IMR-90 (cell line): ENCODE measurements at regions not wholly inside any gene's neighbourhood (a gene's known extent, or its start where the extent isn't known, plus 50 kb on each side); places are given as distances from the start of the nearest gene placed in this dataset.

Source experiments
- ATAC-seq: fragments of 200-7000 bp; cut with Tn5 transposase; 2 replicates; pipeline ENCODE4 v1.9.1; 2020; ENCODE audit warnings: low read depth, mild to moderate bottlenecking, moderate library complexity
- BruUV-seq: library from RNA; stranded (reverse); fragments of 400-500 nt; replicated peaks from 2 replicates; lab custom pipeline; 2021; lab: Mats Ljungman, UMichigan
- CTCF ChIA-PET: fragments of 300-600 bp; formaldehyde crosslinking; extraction: SDS; loops from one replicate; lab custom pipeline; 2021; ENCODE audit warnings: antibody characterized with exemption; lab: Yijun Ruan, JAX
- POLR2A ChIA-PET: fragments of 300-600 bp; sonication (Branson Sonifier 250); formaldehyde crosslinking; loops from one replicate; lab custom pipeline; 2022; ENCODE audit warnings: antibody characterized with exemption; ENCODE audit not compliant: unreplicated experiment; lab: Charles Lee
- DNase-seq: peaks from one replicate; pipeline ENCODE4 v3.0.0; 2013
- H2AFZ ChIP-seq: replicated peaks from 2 replicates; pipeline ENCODE3; 2013; ENCODE audit warnings: low read length, mild to moderate bottlenecking; ENCODE audit not compliant: poor library complexity
- H2AK5ac ChIP-seq: 2 replicates; pipeline ENCODE4 v1.6.1; 2013; ENCODE audit warnings: low read depth, low read length, inconsistent platforms
- H2AK9ac ChIP-seq: replicated peaks from 2 replicates; pipeline ENCODE3; 2013; ENCODE audit warnings: mild to moderate bottlenecking, low read depth, low read length, moderate library complexity; ENCODE audit not compliant: poor library complexity
- H2BK120ac ChIP-seq: 2 replicates; pipeline ENCODE4 v1.6.1; 2013; ENCODE audit warnings: low read depth, low read length, inconsistent platforms
- H2BK15ac ChIP-seq: 3 replicates; pipeline ENCODE4 v1.6.1; 2013; ENCODE audit warnings: low read depth, low read length, inconsistent platforms
- H2BK20ac ChIP-seq: 2 replicates; pipeline ENCODE4 v1.6.1; 2013; ENCODE audit warnings: low read depth, mild to moderate bottlenecking, inconsistent platforms, low read length, moderate library complexity
- H2BK5ac ChIP-seq: 2 replicates; pipeline ENCODE4 v1.6.1; 2013; ENCODE audit warnings: mild to moderate bottlenecking, low read depth, low read length, inconsistent platforms; ENCODE audit not compliant: poor library complexity, severe bottlenecking
- H3K14ac ChIP-seq: replicated peaks from 2 replicates; pipeline ENCODE4 v1.6.1; 2013; ENCODE audit warnings: low read depth, low read length, inconsistent platforms
- H3K18ac ChIP-seq: 2 replicates; pipeline ENCODE4 v1.6.1; 2013; ENCODE audit warnings: low read depth, low read length, control low read depth
- H3K23ac ChIP-seq: 2 replicates; pipeline ENCODE4 v1.6.1; 2013; ENCODE audit warnings: low read depth, low read length, inconsistent platforms
- H3K27ac ChIP-seq: 2 replicates; pipeline ENCODE4 v1.5.1; 2013; ENCODE audit warnings: mild to moderate bottlenecking, control low read depth, low read length; ENCODE audit not compliant: insufficient read depth
- H3K27me3 ChIP-seq: 2 replicates; pipeline ENCODE4 v1.6.1; 2013; ENCODE audit warnings: low read length; ENCODE audit not compliant: control insufficient read depth, insufficient read depth
- H3K36me3 ChIP-seq: 2 replicates; pipeline ENCODE4 v1.6.1; 2013; ENCODE audit warnings: low read length, mixed read lengths; ENCODE audit not compliant: control insufficient read depth, insufficient read depth
- H3K4ac ChIP-seq: 2 replicates; pipeline ENCODE4 v1.6.1; 2013; ENCODE audit warnings: low read depth, low read length, inconsistent platforms
- H3K4me1 ChIP-seq: 2 replicates; pipeline ENCODE4 v1.6.1; 2013; ENCODE audit warnings: low read length, mixed read lengths; ENCODE audit not compliant: control insufficient read depth, insufficient read depth
- H3K4me2 ChIP-seq: 2 replicates; pipeline ENCODE4 v1.6.1; 2013; ENCODE audit warnings: low read depth, mild to moderate bottlenecking, control low read depth, low read length, moderate library complexity
- H3K4me3 ChIP-seq: 2 replicates; pipeline ENCODE4 v1.5.1; 2013; ENCODE audit warnings: low read depth, mild to moderate bottlenecking, control low read depth, low read length, moderate library complexity; ENCODE audit not compliant: insufficient read depth
- H3K56ac ChIP-seq: 2 replicates; pipeline ENCODE4 v1.6.1; 2013; ENCODE audit warnings: low read length, inconsistent platforms; ENCODE audit not compliant: insufficient read depth; ENCODE audit errors: extremely low read depth
- H3K79me1 ChIP-seq, 2 experiments: 2 replicates each; pipeline ENCODE4 v1.6.1; 2013; ENCODE audit warnings: low read length in 2 of 2, inconsistent platforms in 1 of 2, low read depth in 1 of 2
- H3K9ac ChIP-seq: 2 replicates; pipeline ENCODE4 v1.6.1; 2013; ENCODE audit warnings: low read depth, low read length, control low read depth
- H3K9me1 ChIP-seq: 2 replicates; pipeline ENCODE4 v1.6.1; 2013; ENCODE audit warnings: low read length, inconsistent platforms; ENCODE audit not compliant: insufficient read depth
- H3K9me3 ChIP-seq: 2 replicates; pipeline ENCODE4 v1.6.1; 2013; ENCODE audit warnings: low read length; ENCODE audit not compliant: control insufficient read depth, insufficient read depth
- H4K20me1 ChIP-seq: 2 replicates; pipeline ENCODE4 v1.6.1; 2013; ENCODE audit warnings: low read length, inconsistent platforms; ENCODE audit not compliant: insufficient read depth
- H4K5ac ChIP-seq: 2 replicates; pipeline ENCODE4 v1.6.1; 2013; ENCODE audit warnings: mild to moderate bottlenecking, low read depth, low read length, control low read depth
- H4K8ac ChIP-seq, 2 experiments: 2 replicates each; pipeline ENCODE4 v1.6.1; 2013; ENCODE audit warnings: low read depth in 2 of 2, low read length in 2 of 2, control low read depth in 1 of 2, inconsistent platforms in 1 of 2
- H4K91ac ChIP-seq: 2 replicates; pipeline ENCODE4 v1.6.1; 2013; ENCODE audit warnings: low read depth, low read length, inconsistent platforms; ENCODE audit not compliant: insufficient read depth
- BHLHE40 ChIP-seq: fragments of 150-350 bp; IDR thresholded peaks from 2 replicates; pipeline ENCODE4 v1.6.1; 2016; ENCODE audit warnings: mild to moderate bottlenecking, low read depth, low read length
- CEBPB ChIP-seq: IDR thresholded peaks from 2 replicates; pipeline ENCODE4 v1.6.1; 2012; ENCODE audit warnings: low read depth, low read length, improper control_type of control experiment
- CHD1 ChIP-seq: IDR thresholded peaks from 2 replicates; pipeline ENCODE4 v1.6.1; 2012; ENCODE audit warnings: low read depth, low read length, improper control_type of control experiment
- FOS ChIP-seq: fragments of 150-350 bp; IDR thresholded peaks from 2 replicates; pipeline ENCODE4 v1.6.1; 2016; ENCODE audit warnings: low read depth, low read length
- MAFK ChIP-seq: IDR thresholded peaks from 2 replicates; pipeline ENCODE4 v1.6.1; 2012; ENCODE audit warnings: low read depth, low read length, improper control_type of control experiment
- MAZ ChIP-seq: IDR thresholded peaks from 2 replicates; pipeline ENCODE4 v1.6.1; 2012; ENCODE audit warnings: low read depth, mild to moderate bottlenecking, low read length, improper control_type of control experiment, moderate library complexity, borderline replicate concordance
- MXI1 ChIP-seq: IDR thresholded peaks from 2 replicates; pipeline ENCODE4 v1.6.1; 2012; ENCODE audit warnings: low read depth, mild to moderate bottlenecking, low read length, moderate library complexity, borderline replicate concordance
- NFE2L2 ChIP-seq: fragments of 150-350 bp; IDR thresholded peaks from 2 replicates; pipeline ENCODE4 v1.6.1; 2016; ENCODE audit warnings: low read depth, mild to moderate bottlenecking, low read length
- POLR2A ChIP-seq: IDR thresholded peaks from 2 replicates; pipeline ENCODE4 v1.6.1; 2012; ENCODE audit warnings: mild to moderate bottlenecking, low read depth, low read length
- RAD21 ChIP-seq: IDR thresholded peaks from 2 replicates; pipeline ENCODE4 v1.6.1; 2012; ENCODE audit warnings: low read length, improper control_type of control experiment
- RCOR1 ChIP-seq: IDR thresholded peaks from 2 replicates; pipeline ENCODE4 v1.6.1; 2012; ENCODE audit warnings: mild to moderate bottlenecking, low read length, improper control_type of control experiment; ENCODE audit not compliant: insufficient replicate concordance
- RFX5 ChIP-seq: IDR thresholded peaks from 2 replicates; pipeline ENCODE4 v1.8.0; 2012; ENCODE audit warnings: low read depth, mild to moderate bottlenecking, low read length, moderate library complexity
- SMC3 ChIP-seq: fragments of 150-350 bp; IDR thresholded peaks from 2 replicates; pipeline ENCODE4 v1.6.1; 2016; ENCODE audit warnings: low read depth, mild to moderate bottlenecking, antibody characterized with exemption, low read length, moderate library complexity
- WGBS, 2 experiments: methylation state at CpG; one replicate each; pipeline versions ENCODE4 v1.1.5 to v1.1.7; 2013; ENCODE audit warnings: missing lambda C conversion rate in 2 of 2; ENCODE audit not compliant: insufficient read length in 1 of 2; ENCODE audit errors: extremely low coverage in 2 of 2; 5-methylcytosine and 5-hydroxymethylcytosine counted together
- dilution Hi-C: fragments of 300-500 bp; cut with HindIII; formaldehyde crosslinking; loops from one replicate; pipeline ENCODE4 v1.14.3; 2018; ENCODE audit warnings: low sequenced_read_pairs; ENCODE audit not compliant: unreplicated experiment
- in situ Hi-C: fragments of 300-500 bp; cut with MboI; formaldehyde crosslinking; loops from 3 replicates; pipeline ENCODE4 v1.14.3; 2019; ENCODE audit warnings: low sequenced_read_pairs, inconsistent platforms, mixed read lengths
- intact Hi-C: fragments of 100-400 bp; cut with micrococcal nuclease; formaldehyde crosslinking; loops from 2 replicates; pipeline ENCODE4 v1.10.0; 2022
- TF ChIP-seq, protein P1 (sequence below): conservative IDR thresholded peaks from 2 replicates; pipeline ENCODE4 v1.5.1; 2012; ENCODE audit warnings: mild to moderate bottlenecking, low read depth, low read length, improper control_type of control experiment
- TF ChIP-seq, protein P2 (sequence below): fragments of 150-350 bp; IDR thresholded peaks from 2 replicates; pipeline ENCODE4 v1.6.1; 2016; ENCODE audit warnings: low read depth, mild to moderate bottlenecking, low read length, moderate library complexity, borderline replicate concordance
- TF ChIP-seq, protein P3 (sequence below): fragments of 150-350 bp; IDR thresholded peaks from 2 replicates; pipeline ENCODE4 v1.6.1; 2017; ENCODE audit warnings: mild to moderate bottlenecking, antibody characterized with exemption, low read length, low read depth

DNA sequence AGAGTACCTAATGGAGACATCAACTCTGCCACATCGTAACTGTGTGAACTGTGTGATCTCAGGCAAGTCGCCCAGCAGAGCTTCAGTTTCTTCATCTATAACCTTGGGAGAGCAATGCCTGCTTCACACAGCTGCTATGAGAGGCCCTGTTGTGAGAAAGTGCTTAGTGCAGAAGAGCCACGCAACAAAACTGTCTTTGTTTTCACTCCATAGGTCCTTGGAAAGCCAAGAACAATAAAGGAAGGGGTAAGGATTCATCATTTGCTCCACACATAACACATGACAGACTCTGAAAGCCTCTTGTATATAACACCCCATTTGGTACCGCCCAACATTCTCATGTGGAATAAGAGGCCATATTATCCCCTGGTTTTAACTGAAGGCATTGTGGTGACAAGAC is 231.9 kb upstream of the ISX start:
- no peak overlapping the region for H2BK120ac ChIP-seq
- no peak overlapping the region for H3K18ac ChIP-seq
- H3K9me3 ChIP-seq, result peaks cover 14% of the 10 kb centered on the region
- no peak overlapping the region for H3K4me3 ChIP-seq
- CTCF ChIA-PET, result no interaction called here
- POLR2A ChIA-PET, result no interaction called here
- no peaks in the 10 kb centered on the region for H3K27me3 ChIP-seq
- H2AK9ac ChIP-seq, result no peak overlapping the region
- no peak overlapping the region for H3K56ac ChIP-seq
- H3K4ac ChIP-seq, result no peak overlapping the region
- WGBS, 2 experiments, result no CpG with 5 or more reads among the region's 4 CpGs
- H4K20me1 ChIP-seq, result no peaks in the 10 kb centered on the region
- TF ChIP-seq, protein P1, sequence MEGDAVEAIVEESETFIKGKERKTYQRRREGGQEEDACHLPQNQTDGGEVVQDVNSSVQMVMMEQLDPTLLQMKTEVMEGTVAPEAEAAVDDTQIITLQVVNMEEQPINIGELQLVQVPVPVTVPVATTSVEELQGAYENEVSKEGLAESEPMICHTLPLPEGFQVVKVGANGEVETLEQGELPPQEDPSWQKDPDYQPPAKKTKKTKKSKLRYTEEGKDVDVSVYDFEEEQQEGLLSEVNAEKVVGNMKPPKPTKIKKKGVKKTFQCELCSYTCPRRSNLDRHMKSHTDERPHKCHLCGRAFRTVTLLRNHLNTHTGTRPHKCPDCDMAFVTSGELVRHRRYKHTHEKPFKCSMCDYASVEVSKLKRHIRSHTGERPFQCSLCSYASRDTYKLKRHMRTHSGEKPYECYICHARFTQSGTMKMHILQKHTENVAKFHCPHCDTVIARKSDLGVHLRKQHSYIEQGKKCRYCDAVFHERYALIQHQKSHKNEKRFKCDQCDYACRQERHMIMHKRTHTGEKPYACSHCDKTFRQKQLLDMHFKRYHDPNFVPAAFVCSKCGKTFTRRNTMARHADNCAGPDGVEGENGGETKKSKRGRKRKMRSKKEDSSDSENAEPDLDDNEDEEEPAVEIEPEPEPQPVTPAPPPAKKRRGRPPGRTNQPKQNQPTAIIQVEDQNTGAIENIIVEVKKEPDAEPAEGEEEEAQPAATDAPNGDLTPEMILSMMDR, result no peak
- no peak for TF ChIP-seq CHD1
- TF ChIP-seq FOS, result no peak
- TF ChIP-seq RAD21, result no peak
- TF ChIP-seq, protein P2, sequence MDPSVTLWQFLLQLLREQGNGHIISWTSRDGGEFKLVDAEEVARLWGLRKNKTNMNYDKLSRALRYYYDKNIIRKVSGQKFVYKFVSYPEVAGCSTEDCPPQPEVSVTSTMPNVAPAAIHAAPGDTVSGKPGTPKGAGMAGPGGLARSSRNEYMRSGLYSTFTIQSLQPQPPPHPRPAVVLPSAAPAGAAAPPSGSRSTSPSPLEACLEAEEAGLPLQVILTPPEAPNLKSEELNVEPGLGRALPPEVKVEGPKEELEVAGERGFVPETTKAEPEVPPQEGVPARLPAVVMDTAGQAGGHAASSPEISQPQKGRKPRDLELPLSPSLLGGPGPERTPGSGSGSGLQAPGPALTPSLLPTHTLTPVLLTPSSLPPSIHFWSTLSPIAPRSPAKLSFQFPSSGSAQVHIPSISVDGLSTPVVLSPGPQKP, result no peak
- TF ChIP-seq SMC3, result no peak
- TF ChIP-seq, protein P3, sequence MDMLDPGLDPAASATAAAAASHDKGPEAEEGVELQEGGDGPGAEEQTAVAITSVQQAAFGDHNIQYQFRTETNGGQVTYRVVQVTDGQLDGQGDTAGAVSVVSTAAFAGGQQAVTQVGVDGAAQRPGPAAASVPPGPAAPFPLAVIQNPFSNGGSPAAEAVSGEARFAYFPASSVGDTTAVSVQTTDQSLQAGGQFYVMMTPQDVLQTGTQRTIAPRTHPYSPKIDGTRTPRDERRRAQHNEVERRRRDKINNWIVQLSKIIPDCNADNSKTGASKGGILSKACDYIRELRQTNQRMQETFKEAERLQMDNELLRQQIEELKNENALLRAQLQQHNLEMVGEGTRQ, result no peak
- TF ChIP-seq RCOR1, result no peak
- no peak for TF ChIP-seq MAZ
- no peak for TF ChIP-seq POLR2A
- no peak for TF ChIP-seq MXI1
- TF ChIP-seq NFE2L2, result no peak
- TF ChIP-seq BHLHE40, result no peak
- no peak for TF ChIP-seq RFX5
- no peak for TF ChIP-seq CEBPB
- no peak for TF ChIP-seq MAFK
- H3K9me1 ChIP-seq, result no peaks in the 10 kb centered on the region
- no peak overlapping the region for H3K9ac ChIP-seq
- no peak overlapping the region for H3K4me2 ChIP-seq
- no peaks in the 10 kb centered on the region for H3K36me3 ChIP-seq
- ATAC-seq (no peak), DNase-seq (no peak)
- no TSS peak for BruUV-seq
- no peak overlapping the region for H2AK5ac ChIP-seq
- in situ Hi-C loops, result no loop called here
- no peak overlapping the region for H2BK5ac ChIP-seq
- no peak overlapping the region for H4K91ac ChIP-seq
- no peak overlapping the region for H2BK20ac ChIP-seq
- intact Hi-C loops, result no loop called here
- no peak overlapping the region for H3K23ac ChIP-seq
- no peaks in the 10 kb centered on the region for H3K4me1 ChIP-seq
- H3K27ac ChIP-seq, result no peak overlapping the region
- no peak overlapping the region for H2AFZ ChIP-seq
- no peak overlapping the region for H4K8ac ChIP-seq
- H4K5ac ChIP-seq, result no peak overlapping the region
- no peak overlapping the region for H2BK15ac ChIP-seq
- no peaks in the 10 kb centered on the region for H3K79me1 ChIP-seq
- dilution Hi-C loops, result no loop called here
- no peak overlapping the region for H3K14ac ChIP-seq
